GM12878 (cell line): ENCODE measurements at regions not wholly inside any gene's neighbourhood (a gene's known extent, or its start where the extent isn't known, plus 50 kb on each side); places are given as distances from the start of the nearest gene placed in this dataset.

Source experiments
- ATAC-seq: fragments of 200-7000 bp; cut with Tn5 transposase; 3 replicates; pipeline ENCODE4 v1.9.1; 2020; ENCODE audit warnings: mild to moderate bottlenecking, moderate library complexity
- BruUV-seq: library from RNA; stranded (reverse); fragments of 400-500 nt; replicated peaks from 2 replicates; lab custom pipeline; 2021; lab: Mats Ljungman, UMichigan
- CTCF ChIA-PET: fragments of 300-600 bp; sonication (Branson Sonifier 250); formaldehyde crosslinking; extraction: SDS; loops from one replicate; lab custom pipeline; 2021; ENCODE audit warnings: inconsistent platforms; lab: Yijun Ruan, JAX
- POLR2A ChIA-PET: fragments of 350-600 bp; formaldehyde crosslinking; extraction: SDS; loops from one replicate; lab custom pipeline; 2021; ENCODE audit warnings: inconsistent platforms; lab: Charles Lee
- RAD21 ChIA-PET: fragments of 300-600 bp; sonication (Branson Sonifier 250); formaldehyde crosslinking; loops from one replicate; lab custom pipeline; 2023; ENCODE audit warnings: antibody characterized with exemption; ENCODE audit not compliant: unreplicated experiment; lab: Charles Lee
- SMC1A ChIA-PET: fragments of 300-600 bp; sonication (Branson Sonifier 250); formaldehyde crosslinking; loops from one replicate; lab custom pipeline; 2023; ENCODE audit not compliant: unreplicated experiment, uncharacterized antibody; lab: Charles Lee
- DNase-seq: peaks from one replicate; pipeline ENCODE4 v3.0.0-alpha.2; 2011; ENCODE audit warnings: low read depth, low spot score
- FAIRE-seq: peaks from 3 replicates; lab custom pipeline; 2011; peaks lifted over from hg19 to GRCh38; lab: Jason Lieb, UNC
- H2AFZ ChIP-seq: 2 replicates; pipeline ENCODE4 v1.6.0; 2011; ENCODE audit warnings: low read depth, low read length, control low read depth; ENCODE audit not compliant: control insufficient read depth
- H3K27ac ChIP-seq: 2 replicates; pipeline ENCODE4 v1.5.1; 2011; ENCODE audit warnings: control low read depth; ENCODE audit not compliant: control insufficient read depth, insufficient read depth
- H3K27me3 ChIP-seq, 2 experiments: replicated peaks in 1 of 2; 2 replicates each; pipeline versions ENCODE4 v1.6.0 to v1.6.1; 2011; ENCODE audit warnings: low read length in 1 of 2; ENCODE audit not compliant: control insufficient read depth in 2 of 2, insufficient read depth in 2 of 2
- H3K36me3 ChIP-seq, 2 experiments: 2 replicates each; pipeline ENCODE4 v1.5.1; 2011; ENCODE audit warnings: low read length in 1 of 2; ENCODE audit not compliant: control insufficient read depth in 2 of 2, insufficient read depth in 2 of 2
- H3K4me1 ChIP-seq: 2 replicates; pipeline ENCODE4 v1.6.1; 2011; ENCODE audit warnings: mild to moderate bottlenecking, low read length, moderate library complexity, mixed read lengths; ENCODE audit not compliant: control insufficient read depth, insufficient read depth
- H3K4me2 ChIP-seq: 2 replicates; pipeline ENCODE4 v1.6.0; 2011; ENCODE audit warnings: control low read depth; ENCODE audit not compliant: control insufficient read depth, insufficient read depth
- H3K4me3 ChIP-seq: fragments of 200-600 bp; sonication (generic); 2 replicates; pipeline ENCODE4 v1.5.1; 2016
- H3K79me2 ChIP-seq: 2 replicates; pipeline ENCODE4 v1.6.0; 2011; ENCODE audit warnings: low read length; ENCODE audit not compliant: control insufficient read depth, insufficient read depth
- H3K9ac ChIP-seq: 2 replicates; pipeline ENCODE4 v1.8.0; 2011; ENCODE audit warnings: low read length, control low read depth, mixed read lengths; ENCODE audit not compliant: control insufficient read depth, insufficient read depth
- H3K9me3 ChIP-seq: replicated peaks from 3 replicates; pipeline ENCODE4 v1.5.1; 2011; ENCODE audit warnings: mild to moderate bottlenecking, low read length; ENCODE audit not compliant: control insufficient read depth, insufficient read depth
- H4K20me1 ChIP-seq: 2 replicates; pipeline ENCODE4 v1.6.0; 2011; ENCODE audit not compliant: control insufficient read depth, insufficient read depth
- BCL11A ChIP-seq: IDR thresholded peaks from 2 replicates; pipeline ENCODE4 v1.6.1; 2011; ENCODE audit warnings: low read depth, low read length
- BCL3 ChIP-seq: IDR thresholded peaks from 2 replicates; pipeline ENCODE4 v1.6.1; 2011; ENCODE audit warnings: borderline replicate concordance, low read depth, mild to moderate bottlenecking, moderate library complexity, low read length; ENCODE audit not compliant: insufficient read depth, poor library complexity, severe bottlenecking
- MLLT1 ChIP-seq: fragments of 450-650 bp; IDR thresholded peaks from 2 replicates; pipeline ENCODE4 v1.6.1; 2016; ENCODE audit warnings: mild to moderate bottlenecking
- USF2 ChIP-seq: IDR thresholded peaks from 2 replicates; pipeline ENCODE4 v1.6.1; 2011; ENCODE audit warnings: low read depth, low read length, improper control_type of control experiment, borderline replicate concordance
- ZBTB40 ChIP-seq: fragments of 450-650 bp; IDR thresholded peaks from 2 replicates; pipeline ENCODE4 v1.6.1; 2016; ENCODE audit warnings: mild to moderate bottlenecking, moderate library complexity, borderline replicate concordance
- ZNF217 ChIP-seq: fragments of 450-650 bp; IDR thresholded peaks from 2 replicates; pipeline ENCODE4 v1.6.1; 2017; ENCODE audit warnings: antibody characterized with exemption, mild to moderate bottlenecking
- WGBS: methylation state at CpG from one replicate; pipeline ENCODE4 v1.1.6; 2016; ENCODE audit warnings: low lambda C conversion rate; ENCODE audit not compliant: insufficient replicate concordance, insufficient coverage; ENCODE audit errors: missing lambda C conversion rate; 5-methylcytosine and 5-hydroxymethylcytosine counted together
- in situ Hi-C: fragments of 300-500 bp; cut with MboI; formaldehyde crosslinking; loops from 9 replicates; pipeline ENCODE4 v1.14.3; 2018; ENCODE audit warnings: mixed read lengths
- intact Hi-C: fragments of 100-400 bp; cut with micrococcal nuclease; formaldehyde crosslinking; loops from one replicate; pipeline ENCODE4 v1.14.2; 2022; ENCODE audit not compliant: unreplicated experiment

- no peak for TF ChIP-seq BCL3
- no peak for TF ChIP-seq USF2
Observed at GRCh38 chr1:166588741-166589140, 250.5 kb upstream of the POGK start (continued).

- Histone ChIP-seq H3K4me3 (no peak overlapping the region), H3K79me2 (no peaks in the 10 kb centered on the region), H3K9ac (no peak overlapping the region), H3K36me3 (no peaks in the 10 kb centered on the region), H3K4me2 (no peak overlapping the region), H4K20me1 (no peaks in the 10 kb centered on the region), H3K27ac (no peak overlapping the region), H2AFZ (no peak overlapping the region), H3K27me3 (no peaks in the 10 kb centered on the region), H3K9me3 (no peaks in the 10 kb centered on the region), H3K4me1 (no peaks in the 10 kb centered on the region)
- no peak for ATAC-seq
- DNase-seq, result no peak
- intact Hi-C loops, result no loop called here
- in situ Hi-C loops, result no loop called here
- ChIA-PET CTCF (no interaction called here), RAD21 (no interaction called here), POLR2A (no interaction called here), SMC1A (no interaction called here)
- no TSS peak for BruUV-seq
- 92% methylated on average over 2 of the region's 2 CpGs for WGBS
- TF ChIP-seq MLLT1, result no peak
- no peak for TF ChIP-seq ZBTB40
- no peak for TF ChIP-seq BCL11A
- TF ChIP-seq ZNF217, result no peak
- no peak for FAIRE-seq
Observed at GRCh38 chr1:166590161-166590560, 249.1 kb upstream of the POGK start.
